ENCODE measurements at regions not wholly inside any gene's neighbourhood (a gene's known extent, or its start where the extent isn't known, plus 50 kb on each side); places are given as distances from the start of the nearest gene placed in this dataset.
"Not testable (repeated sequence)": the region's sequence is repeated elsewhere in the genome, so short reads cannot be mapped to it uniquely, and the experiment has no call there.

- DNase-seq, result not testable (repeated sequence)
These were observed 117.4 kb upstream of the SYT13 start for GRCh38 chr11:45403521-45403920.

- no peak for DNase-seq
These were observed 116.0 kb upstream of the SYT13 start for GRCh38 chr11:45402049-45402630.

GRCh38 chr11:45400591-45400990, 114.5 kb upstream of the SYT13 start:
- DNase-seq, result no peak

GRCh38 chr11:45399166-45399565, 113.0 kb upstream of the SYT13 start:
- no peak for DNase-seq

- no peak for DNase-seq
These were observed 112.2 kb upstream of the SYT13 start for GRCh38 chr11:45398325-45398724.

GRCh38 chr11:45396394-45396793, 110.3 kb upstream of the SYT13 start:
- DNase-seq, result no peak

- no peak for DNase-seq
These were observed 109.8 kb upstream of the SYT13 start for GRCh38 chr11:45395947-45396346.

GRCh38 chr11:45395421-45395820, 109.3 kb upstream of the SYT13 start:
- no peak for DNase-seq

- no peak for DNase-seq
These were observed 108.3 kb upstream of the SYT13 start for GRCh38 chr11:45394294-45395085.

GRCh38 chr11:45393826-45394225, 107.7 kb upstream of the SYT13 start:
- DNase-seq, result no peak

- no peak for DNase-seq
These were observed 107.2 kb upstream of the SYT13 start for GRCh38 chr11:45393334-45393733.

GRCh38 chr11:45392591-45393091, 106.5 kb upstream of the SYT13 start:
- no peak for DNase-seq

- no peak for DNase-seq
These were observed 106.0 kb upstream of the SYT13 start for GRCh38 chr11:45392154-45392553.

- no peak for DNase-seq
These were observed 105.2 kb upstream of the SYT13 start for GRCh38 chr11:45391168-45391850.

GRCh38 chr11:45390407-45390806, 104.3 kb upstream of the SYT13 start:
- no peak for DNase-seq

- no peak for DNase-seq
These were observed 102.3 kb upstream of the SYT13 start for GRCh38 chr11:45388472-45388871.

- DNase-seq, result not testable (repeated sequence)
These were observed 101.7 kb upstream of the SYT13 start for GRCh38 chr11:45387885-45388284.

- no peak for DNase-seq
These were observed 100.8 kb upstream of the SYT13 start for GRCh38 chr11:45386972-45387371.

GRCh38 chr11:45385844-45386243, 99.7 kb upstream of the SYT13 start:
- DNase-seq, result no peak

GRCh38 chr11:45385423-45385822, 99.3 kb upstream of the SYT13 start:
- no peak for DNase-seq

GRCh38 chr11:45384711-45385241, 98.6 kb upstream of the SYT13 start:
- no peak for DNase-seq

GRCh38 chr11:45384016-45384415, 97.9 kb upstream of the SYT13 start:
- no peak for DNase-seq

GRCh38 chr11:45383224-45383623, 97.1 kb upstream of the SYT13 start:
- DNase-seq, result no peak
